B cell (primary cell): ENCODE measurements at regions not wholly inside any gene's neighbourhood (a gene's known extent, or its start where the extent isn't known, plus 50 kb on each side); places are given as distances from the start of the nearest gene placed in this dataset.
"Not testable (repeated sequence)": the region's sequence is repeated elsewhere in the genome, so short reads cannot be mapped to it uniquely, and the experiment has no call there.

Source experiments
- ATAC-seq: fragments of 200-7000 bp; cut with Tn5 transposase; one replicate; pipeline ENCODE4 v1.10.0; 2021; ENCODE audit warnings: low read depth, mild to moderate bottlenecking, moderate number of reproducible peaks, moderate library complexity
- CTCF ChIA-PET: fragments of 350-600 bp; sonication (Branson Sonifier 250); formaldehyde crosslinking; loops from one replicate; lab custom pipeline; 2021; ENCODE audit warnings: antibody characterized with exemption, inconsistent platforms; lab: Charles Lee
- POLR2A ChIA-PET: fragments of 350-600 bp; sonication (Branson Sonifier 250); formaldehyde crosslinking; loops from one replicate; lab custom pipeline; 2021; ENCODE audit warnings: antibody characterized with exemption; lab: Charles Lee
- DNase-seq: peaks from one replicate; pipeline ENCODE4 v3.0.0; 2013
- H2AFZ ChIP-seq: 2 replicates; pipeline ENCODE4 v1.6.1; 2012; ENCODE audit warnings: mild to moderate bottlenecking, low read depth, low read length; ENCODE audit not compliant: insufficient read depth, poor library complexity, severe bottlenecking
- H3K27ac ChIP-seq, 2 donors: 1 replicate in 1 of 2; 2 replicates in 1 of 2; pipeline ENCODE4 v1.5.1; 2012 to 2013; ENCODE audit warnings: low read length in 2 of 2, mild to moderate bottlenecking in 2 of 2, moderate library complexity in 1 of 2
- H3K27me3 ChIP-seq, 4 experiments: fragments of 200-600 bp in 1 of 4; sonication (generic) in 1 of 4; replicated peaks in 1 of 4; 1 replicate in 2 of 4; 2 replicates in 2 of 4; pipeline versions ENCODE4 v1.6.1 to v1.7.0; 2013 to 2016; ENCODE audit warnings: low read length in 3 of 4, mild to moderate bottlenecking in 2 of 4, mixed read lengths in 1 of 4, moderate library complexity in 1 of 4; ENCODE audit not compliant: insufficient read depth in 4 of 4, control insufficient read depth in 3 of 4; ENCODE audit errors: control extremely low read depth in 1 of 4
- H3K36me3 ChIP-seq, 2 experiments: replicated peaks in 1 of 2; 1 replicate in 1 of 2; 2 replicates in 1 of 2; pipeline versions ENCODE4 v1.6.1 to v1.7.1; 2013; ENCODE audit warnings: low read length in 1 of 2; ENCODE audit not compliant: insufficient read depth in 2 of 2, control insufficient read depth in 1 of 2; ENCODE audit errors: control extremely low read depth in 1 of 2, extremely low read depth in 1 of 2
- H3K4me1 ChIP-seq, 2 donors: fragments of 200-600 bp in 1 of 2; sonication (generic) in 1 of 2; 1 replicate in 1 of 2; 2 replicates in 1 of 2; pipeline versions ENCODE4 v1.5.1 to v1.6.1; 2013 to 2017; ENCODE audit warnings: low read length in 2 of 2; ENCODE audit not compliant: control insufficient read depth in 2 of 2, insufficient read depth in 2 of 2
- H3K4me2 ChIP-seq: replicated peaks from 2 replicates; pipeline ENCODE3; 2012; ENCODE audit warnings: mild to moderate bottlenecking, low read depth, low read length; ENCODE audit not compliant: poor library complexity, severe bottlenecking
- H3K4me3 ChIP-seq, 5 experiments: fragments of 200-600 bp in 1 of 5; sonication (generic) in 1 of 5; 1 replicate in 3 of 5; 2 replicates in 2 of 5; pipeline versions ENCODE4 v1.5.1 to v1.7.0; 2011 to 2016; ENCODE audit warnings: low read length in 4 of 5, mild to moderate bottlenecking in 4 of 5, low read depth in 2 of 5, control low read depth in 1 of 5, moderate library complexity in 1 of 5; ENCODE audit not compliant: insufficient read depth in 1 of 5; ENCODE audit errors: control extremely low read depth in 1 of 5, extremely low read depth in 1 of 5
- H3K79me2 ChIP-seq: fragments of 200-600 bp; sonication (generic); one replicate; pipeline ENCODE4 v1.6.0; 2016; ENCODE audit warnings: low read length; ENCODE audit not compliant: control insufficient read depth, insufficient read depth
- H3K9ac ChIP-seq: fragments of 200-600 bp; sonication (generic); 2 replicates; pipeline ENCODE4 v1.6.1; 2017; ENCODE audit warnings: mild to moderate bottlenecking, low read length, moderate library complexity
- H3K9me3 ChIP-seq, 3 donors: one replicate each; pipeline versions ENCODE4 v1.6.1 to v1.7.1; 2013; ENCODE audit warnings: low read length in 2 of 3; ENCODE audit not compliant: control insufficient read depth in 2 of 3, insufficient read depth in 1 of 3; ENCODE audit errors: control extremely low read depth in 1 of 3
- H4K20me1 ChIP-seq: 2 replicates; pipeline ENCODE4 v1.6.0; 2012; ENCODE audit warnings: mild to moderate bottlenecking, low read length; ENCODE audit not compliant: insufficient read depth, control insufficient read depth, poor library complexity, severe bottlenecking
- H3K27ac Mint-ChIP-seq: one replicate; pipeline ENCODE4 v1.8.0; 2021; ENCODE audit warnings: mixed read lengths
- H3K27me3 Mint-ChIP-seq: one replicate; pipeline ENCODE4 v1.8.0; 2021; ENCODE audit warnings: mixed read lengths
- H3K4me1 Mint-ChIP-seq: one replicate; pipeline ENCODE4 v1.8.0; 2021; ENCODE audit warnings: mixed read lengths
- H3K4me3 Mint-ChIP-seq: one replicate; pipeline ENCODE4 v1.8.0; 2021; ENCODE audit warnings: mixed read lengths
- H3K9me3 Mint-ChIP-seq: one replicate; pipeline ENCODE4 v1.8.0; 2022; ENCODE audit warnings: mixed read lengths; ENCODE audit not compliant: insufficient read depth
- EZH2 ChIP-seq: IDR thresholded peaks from 2 replicates; pipeline ENCODE4 v1.6.1; 2012; ENCODE audit warnings: borderline replicate concordance, low read depth, mild to moderate bottlenecking, moderate library complexity, low read length; ENCODE audit not compliant: insufficient read depth, poor library complexity, severe bottlenecking
- WGBS: methylation state at CpG from one replicate; pipeline ENCODE4 v1.1.5; 2013; ENCODE audit warnings: missing lambda C conversion rate; ENCODE audit not compliant: insufficient coverage; 5-methylcytosine and 5-hydroxymethylcytosine counted together
- intact Hi-C: fragments of 100-400 bp; cut with micrococcal nuclease; formaldehyde crosslinking; loops from one replicate; pipeline ENCODE4 v1.10.0; 2022
- TF ChIP-seq, protein P1 (sequence below): fragments of 200-600 bp; IDR thresholded peaks from one replicate; pipeline ENCODE4 v1.8.0; 2022; ENCODE audit warnings: antibody characterized with exemption, mild to moderate bottlenecking

DNA sequence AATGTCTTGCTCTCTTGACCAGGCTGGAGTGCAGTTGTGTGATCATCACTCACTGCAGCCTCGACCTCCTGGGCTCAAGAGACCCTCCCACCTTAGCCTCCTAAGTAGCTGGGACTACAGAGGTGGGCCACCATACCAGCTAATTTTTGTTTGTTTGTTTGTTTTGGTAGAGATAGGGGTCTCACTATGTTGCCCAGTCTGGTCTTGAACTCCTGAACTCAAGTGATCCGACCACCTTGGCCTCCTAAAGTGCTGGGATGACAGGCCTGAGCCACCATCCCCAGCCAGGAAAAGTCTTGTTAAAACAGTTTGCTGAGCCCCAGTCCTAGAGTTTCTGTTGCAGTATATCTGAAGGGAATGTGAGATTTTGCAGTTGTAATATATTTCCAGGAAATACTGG lies 83.9 kb downstream of the SKIDA1 start:
- CTCF ChIA-PET = no interaction called here

DNA sequence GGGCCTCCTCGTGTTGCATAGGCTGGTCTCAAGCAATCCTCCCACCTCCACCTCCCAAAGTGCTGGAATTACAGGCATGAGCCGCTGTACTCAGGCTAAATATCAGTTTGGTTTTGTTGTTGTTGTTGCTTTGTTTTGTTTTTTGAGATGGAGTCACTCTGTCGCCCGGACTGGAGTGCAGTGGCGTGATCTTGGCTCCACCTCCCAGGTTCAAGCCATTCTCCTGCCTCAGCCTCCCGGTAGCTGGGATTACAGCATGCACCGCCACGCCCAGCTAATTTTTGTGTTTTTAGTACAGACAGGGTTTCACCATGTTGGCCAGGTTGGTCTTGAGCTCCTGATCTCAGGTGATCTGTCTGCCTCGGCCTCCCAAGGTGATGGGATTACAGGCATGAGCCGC lies 86.6 kb downstream of the SKIDA1 start:
- H3K4me1 Mint-ChIP-seq, H3K27me3 ChIP-seq, H3K36me3 ChIP-seq, H2AFZ ChIP-seq, H3K27ac ChIP-seq, POLR2A ChIA-PET, intact Hi-C loops, H3K4me2 ChIP-seq, H3K4me3 Mint-ChIP-seq, H3K27ac Mint-ChIP-seq, H3K9me3 ChIP-seq, H3K9ac ChIP-seq, H3K4me3 ChIP-seq, DNase-seq, H4K20me1 ChIP-seq, H3K4me1 ChIP-seq, H3K79me2 ChIP-seq, H3K27me3 Mint-ChIP-seq, ATAC-seq, CTCF ChIA-PET, H3K9me3 Mint-ChIP-seq: not testable (repeated sequence)
- 87% methylated on average over 7 of the region's 10 CpGs for WGBS

More for the DNA sequence above, 83.9 kb downstream of the SKIDA1 start:
- Histone ChIP-seq H3K27me3 (no peaks in the 10 kb centered on the region), H4K20me1 (no peaks in the 10 kb centered on the region), H3K9ac (no peak overlapping the region), H3K9me3 (no peaks in the 10 kb centered on the region), H3K4me3 (no peak overlapping the region), H3K36me3 (no peaks in the 10 kb centered on the region), H3K4me1 (no peaks in the 10 kb centered on the region), H3K79me2 (no peaks in the 10 kb centered on the region), H2AFZ (no peak overlapping the region), H3K4me2 (no peak overlapping the region), H3K27ac (no peak overlapping the region)
- intact Hi-C loops = no loop called here
- no peak overlapping the region for H3K4me3 Mint-ChIP-seq
- TF ChIP-seq EZH2 = no peak
- TF ChIP-seq, protein P1, sequence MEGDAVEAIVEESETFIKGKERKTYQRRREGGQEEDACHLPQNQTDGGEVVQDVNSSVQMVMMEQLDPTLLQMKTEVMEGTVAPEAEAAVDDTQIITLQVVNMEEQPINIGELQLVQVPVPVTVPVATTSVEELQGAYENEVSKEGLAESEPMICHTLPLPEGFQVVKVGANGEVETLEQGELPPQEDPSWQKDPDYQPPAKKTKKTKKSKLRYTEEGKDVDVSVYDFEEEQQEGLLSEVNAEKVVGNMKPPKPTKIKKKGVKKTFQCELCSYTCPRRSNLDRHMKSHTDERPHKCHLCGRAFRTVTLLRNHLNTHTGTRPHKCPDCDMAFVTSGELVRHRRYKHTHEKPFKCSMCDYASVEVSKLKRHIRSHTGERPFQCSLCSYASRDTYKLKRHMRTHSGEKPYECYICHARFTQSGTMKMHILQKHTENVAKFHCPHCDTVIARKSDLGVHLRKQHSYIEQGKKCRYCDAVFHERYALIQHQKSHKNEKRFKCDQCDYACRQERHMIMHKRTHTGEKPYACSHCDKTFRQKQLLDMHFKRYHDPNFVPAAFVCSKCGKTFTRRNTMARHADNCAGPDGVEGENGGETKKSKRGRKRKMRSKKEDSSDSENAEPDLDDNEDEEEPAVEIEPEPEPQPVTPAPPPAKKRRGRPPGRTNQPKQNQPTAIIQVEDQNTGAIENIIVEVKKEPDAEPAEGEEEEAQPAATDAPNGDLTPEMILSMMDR = no peak
- no peak overlapping the region for H3K27ac Mint-ChIP-seq
- H3K4me1 Mint-ChIP-seq = no peaks in the 10 kb centered on the region
- no peaks in the 10 kb centered on the region for H3K9me3 Mint-ChIP-seq
- WGBS = 78% methylated on average over 1 of the region's 2 CpGs
- DNase-seq (no peak), ATAC-seq (no peak)
- H3K27me3 Mint-ChIP-seq = no peaks in the 10 kb centered on the region
- POLR2A ChIA-PET = no interaction called here
